Activated CD8-positive, alpha-beta memory T cell treated with anti-CD3 and anti-CD28 coated beads for 48 hours (primary cell): ENCODE measurements at regions not wholly inside any gene's neighbourhood (a gene's known extent, or its start where the extent isn't known, plus 50 kb on each side); places are given as distances from the start of the nearest gene placed in this dataset.
"Not testable (repeated sequence)": the region's sequence is repeated elsewhere in the genome, so short reads cannot be mapped to it uniquely, and the experiment has no call there.

Source experiments
- DNase-seq, 3 experiments: peaks; one replicate each; pipeline ENCODE4 v3.0.0-alpha.2; 2020; ENCODE audit warnings: low read depth in 2 of 3, low spot score in 2 of 3

DNA sequence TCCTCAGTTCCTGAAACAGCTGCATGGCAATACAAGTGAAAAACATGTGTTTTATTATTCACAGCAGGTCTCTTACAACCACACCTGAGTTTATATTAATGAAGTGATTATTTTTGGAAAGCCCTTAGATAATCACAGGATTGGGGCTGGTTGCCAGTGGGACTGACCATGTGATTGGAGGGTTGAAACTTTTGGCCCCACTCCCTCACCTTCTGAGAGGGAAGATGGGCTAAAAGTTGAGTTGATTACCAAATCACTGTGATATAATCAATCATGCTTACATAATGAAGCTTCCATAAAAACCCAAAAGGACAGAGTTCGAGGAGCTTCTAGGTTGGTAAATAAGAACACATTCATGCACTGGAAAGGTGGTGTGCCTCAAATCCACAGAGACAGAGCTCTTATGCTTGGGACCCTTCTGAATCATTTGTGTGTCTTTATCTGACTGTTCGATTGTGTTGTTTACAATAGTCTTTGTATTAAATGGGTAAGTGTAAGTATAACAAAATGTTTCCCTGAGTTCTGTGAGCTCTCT lies 393.9 kb downstream of the RPS24 start:
- DNase-seq, result no peak

- no peak for DNase-seq
Measured at GRCh38 chr10:78428579-78428978, 394.9 kb downstream of the RPS24 start.

DNA sequence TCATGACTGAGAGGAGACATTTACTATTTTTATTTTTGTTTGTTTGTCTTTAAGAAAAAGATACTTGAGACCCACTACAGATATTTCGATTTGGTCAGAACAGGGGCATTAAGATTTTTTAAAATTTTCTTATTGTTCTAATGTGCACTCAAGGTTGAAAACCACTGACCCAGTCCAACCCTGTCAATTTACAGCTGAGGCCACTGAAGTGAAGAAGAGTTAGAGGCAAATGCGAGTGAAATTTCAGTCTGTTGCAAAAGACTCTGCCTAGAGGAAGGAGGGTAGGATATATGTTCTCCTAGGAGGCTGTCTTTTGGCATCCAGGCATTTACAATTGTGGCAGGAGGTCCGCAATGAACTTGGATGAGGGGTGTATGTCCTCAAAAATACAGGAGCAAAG lies 396.3 kb downstream of the RPS24 start:
- DNase-seq, result no peak

- DNase-seq, result no peak
Measured at GRCh38 chr10:78432583-78432982, 398.9 kb downstream of the RPS24 start.

DNA sequence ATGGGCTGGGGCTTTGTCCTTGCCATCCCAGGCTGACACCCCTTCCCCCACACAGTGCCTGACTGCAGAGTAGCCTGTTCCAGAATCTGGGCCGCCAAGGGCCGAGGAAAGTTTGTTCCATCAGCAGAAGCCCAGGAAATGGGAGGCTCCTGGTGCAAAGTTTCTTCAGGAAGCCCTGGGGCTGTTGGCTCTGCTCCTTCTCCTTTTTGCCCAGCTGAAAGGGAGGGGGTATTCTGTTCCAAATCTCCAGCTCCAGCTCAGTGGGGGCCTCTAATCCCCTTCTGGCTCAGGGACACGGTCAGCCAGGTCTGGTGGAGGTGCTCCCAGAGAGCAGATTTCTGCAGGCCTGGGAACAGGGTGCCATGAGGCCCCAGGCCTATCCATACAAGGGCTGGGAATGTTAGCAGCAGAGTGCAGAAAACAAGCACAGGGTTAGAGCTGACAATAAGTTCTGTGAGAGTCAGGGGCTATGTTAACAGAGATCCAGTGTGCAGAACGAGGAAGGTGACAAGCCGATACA lies 399.5 kb downstream of the RPS24 start:
- no peak for DNase-seq

GRCh38 chr10:78433766-78434535 lies 400.3 kb downstream of the RPS24 start:
- no peak for DNase-seq

DNA sequence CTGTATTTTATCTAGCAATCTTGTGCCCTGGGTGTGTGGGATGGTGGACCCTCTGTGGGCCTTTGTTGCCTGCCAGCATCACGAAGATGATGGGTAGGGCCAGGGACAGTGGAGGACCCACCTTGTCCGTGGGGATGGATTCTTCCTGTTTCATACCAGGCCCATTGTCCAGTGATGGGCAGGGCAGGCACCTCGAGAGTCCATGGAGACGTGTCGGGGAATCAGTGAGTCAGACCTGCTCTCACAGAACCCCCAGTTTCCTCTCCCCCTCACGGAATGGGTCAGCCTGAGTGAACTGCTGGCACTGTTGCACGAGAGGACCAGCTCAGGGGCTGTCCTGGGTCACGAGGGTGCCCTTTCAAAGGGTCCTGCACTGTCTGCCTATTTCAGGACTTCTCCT lies 401.2 kb downstream of the RPS24 start:
- DNase-seq, result no peak

DNA sequence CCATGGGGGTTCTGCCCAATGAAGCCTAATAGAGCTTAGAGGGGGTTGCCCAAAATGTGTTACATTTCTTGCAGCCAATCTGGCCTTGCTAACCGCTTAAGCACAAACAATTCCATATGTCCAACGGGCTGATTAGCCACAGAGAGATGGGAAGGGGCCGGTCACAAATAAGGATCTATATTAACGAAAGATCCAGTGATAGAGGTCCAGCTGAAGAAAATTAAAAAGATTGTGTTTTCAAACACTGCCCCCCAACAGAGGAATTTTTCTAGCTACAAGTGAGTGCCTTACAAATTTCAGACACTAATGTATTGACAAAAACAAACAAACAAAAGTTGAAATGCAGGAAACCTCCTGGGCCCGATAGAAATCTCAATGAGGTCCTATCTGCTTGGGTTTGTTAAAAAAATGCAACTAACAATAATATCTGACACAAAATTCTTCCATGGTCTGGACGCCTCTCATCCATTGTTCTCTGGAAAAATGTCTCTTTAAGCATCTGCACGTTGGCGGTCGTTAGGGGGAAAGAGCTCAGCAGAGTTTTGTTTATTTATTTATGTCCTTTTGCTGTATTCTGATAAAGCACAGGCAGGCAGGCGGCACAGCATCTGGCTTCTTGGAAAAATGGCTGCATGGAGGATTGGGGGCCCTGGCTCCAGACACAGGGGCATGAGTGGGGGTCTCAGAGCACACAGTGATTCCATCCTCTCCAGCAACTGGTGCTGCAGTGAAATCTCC lies 402.0 kb downstream of the RPS24 start:
- no peak for DNase-seq

- no peak for DNase-seq
Measured at GRCh38 chr10:78436222-78436573, 402.5 kb downstream of the RPS24 start.

DNA sequence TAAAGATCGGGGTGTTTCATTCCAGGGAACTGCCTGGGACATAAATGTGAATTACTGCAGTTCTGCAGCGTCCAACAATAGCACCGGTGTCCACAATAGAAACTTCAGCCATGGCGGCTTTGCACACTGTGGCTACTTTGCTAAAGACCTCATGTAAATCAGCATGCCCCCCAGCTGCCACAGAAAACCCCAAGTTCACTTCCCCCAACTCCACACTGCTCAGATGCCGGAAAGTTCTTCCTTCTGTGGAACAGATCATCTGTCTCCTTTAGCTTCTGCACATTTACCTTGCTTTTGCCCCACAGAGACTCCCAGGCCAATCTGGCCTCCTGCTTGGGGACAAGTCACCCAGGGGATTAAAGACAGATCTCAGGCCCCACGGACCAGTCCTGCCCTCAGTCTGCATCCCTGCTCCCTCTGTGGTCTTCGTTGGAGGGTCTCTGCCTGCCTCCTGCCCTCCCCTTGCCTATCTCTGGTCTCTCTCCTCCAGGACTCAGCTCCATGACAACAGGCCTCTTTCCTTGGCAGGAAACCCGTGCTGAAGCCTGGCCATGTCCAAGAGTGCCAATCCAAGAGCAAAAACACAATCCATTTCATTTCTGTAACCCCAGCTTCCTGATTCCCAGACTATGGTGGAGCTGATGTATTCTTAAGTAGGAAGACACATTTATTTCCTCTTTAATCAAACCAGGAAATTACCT lies 403.2 kb downstream of the RPS24 start:
- no peak for DNase-seq

DNA sequence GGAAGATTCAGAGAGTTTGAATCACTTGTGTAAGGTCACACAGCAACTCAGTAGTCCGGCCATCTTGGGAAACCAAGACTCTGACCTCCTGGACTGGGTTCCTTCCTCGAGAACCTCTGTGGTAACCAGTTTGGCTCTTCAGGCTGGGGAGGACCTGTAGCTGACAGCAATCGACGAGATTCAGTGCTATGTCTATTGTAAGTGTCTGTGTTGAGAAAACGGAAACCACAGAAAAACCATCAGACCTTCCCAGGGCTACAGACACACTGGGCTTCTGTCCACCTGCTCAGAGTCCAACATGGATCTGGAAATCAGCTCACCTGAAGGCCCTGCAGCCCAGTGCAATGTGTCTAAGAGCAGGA lies 403.7 kb downstream of the RPS24 start:
- DNase-seq, result no peak

- DNase-seq, result no peak
Measured at GRCh38 chr10:78437998-78438906, 404.6 kb downstream of the RPS24 start.

DNA sequence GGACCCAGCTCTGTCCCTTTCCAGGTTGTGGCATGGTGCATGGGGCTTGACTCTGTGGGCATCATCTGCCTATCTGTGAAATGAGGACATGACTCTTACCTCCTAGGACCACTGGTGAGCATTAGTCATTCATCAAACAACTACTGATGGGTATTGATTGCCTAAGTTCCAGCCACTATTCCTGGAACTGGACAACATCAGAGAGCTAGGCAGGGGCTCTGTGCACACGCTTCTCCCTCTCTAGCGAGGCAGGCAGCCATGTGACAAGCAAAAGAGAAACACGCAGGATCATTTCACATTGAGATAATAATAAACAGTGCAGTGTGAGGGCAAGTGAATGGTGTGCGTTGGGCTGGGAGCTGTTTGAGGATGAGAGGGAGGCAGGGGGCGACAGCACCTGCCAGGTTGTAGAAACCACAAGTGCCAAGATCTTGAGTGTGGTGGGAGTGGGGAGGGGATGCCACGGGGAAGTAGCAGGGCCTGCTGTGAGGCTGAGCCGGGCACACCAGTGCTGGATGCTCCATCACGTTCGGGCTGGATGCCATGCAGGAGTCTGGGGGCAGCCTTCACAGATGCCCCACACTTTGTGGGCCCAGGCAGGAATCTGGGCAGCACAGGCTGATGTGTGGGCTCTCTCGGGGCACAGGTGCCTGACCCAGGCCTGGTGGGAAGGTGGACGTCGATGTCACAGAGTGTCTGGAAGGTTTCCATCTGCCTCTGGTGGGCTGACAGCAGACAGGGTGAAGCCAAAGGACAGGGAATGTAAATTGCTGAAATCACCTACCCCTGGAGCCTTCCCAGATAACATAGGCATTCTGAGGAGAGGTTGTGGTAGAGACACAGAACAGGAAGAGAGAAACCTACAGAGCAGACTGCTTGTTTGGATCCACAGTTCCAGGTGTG lies 405.5 kb downstream of the RPS24 start:
- no peak for DNase-seq

- DNase-seq, result no peak
Measured at GRCh38 chr10:78441010-78441409, 407.3 kb downstream of the RPS24 start.

DNA sequence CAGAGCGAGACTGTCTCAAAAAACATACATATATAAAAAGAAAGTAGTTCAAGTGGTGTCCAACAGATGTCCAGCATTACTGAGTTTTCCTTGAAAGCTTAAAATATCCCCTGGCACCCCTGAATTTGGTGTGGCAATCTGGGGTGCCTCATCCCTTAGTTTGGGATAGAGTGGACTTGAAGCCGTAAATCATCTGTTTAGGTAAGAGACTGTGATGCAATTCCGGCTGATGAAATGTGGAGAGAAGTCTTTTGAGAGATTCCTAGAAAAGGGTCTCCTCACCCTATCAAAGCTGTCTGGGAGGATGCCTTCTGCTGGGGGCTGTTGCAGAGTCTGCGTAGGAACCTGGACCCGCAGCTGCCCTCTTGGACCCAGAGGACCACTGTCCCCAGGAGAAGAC lies 408.0 kb downstream of the RPS24 start:
- DNase-seq, result no peak

GRCh38 chr10:78442836-78443550 lies 409.3 kb downstream of the RPS24 start:
- no peak for DNase-seq

- no peak for DNase-seq
Measured at GRCh38 chr10:78443900-78444571, 410.4 kb downstream of the RPS24 start.

DNA sequence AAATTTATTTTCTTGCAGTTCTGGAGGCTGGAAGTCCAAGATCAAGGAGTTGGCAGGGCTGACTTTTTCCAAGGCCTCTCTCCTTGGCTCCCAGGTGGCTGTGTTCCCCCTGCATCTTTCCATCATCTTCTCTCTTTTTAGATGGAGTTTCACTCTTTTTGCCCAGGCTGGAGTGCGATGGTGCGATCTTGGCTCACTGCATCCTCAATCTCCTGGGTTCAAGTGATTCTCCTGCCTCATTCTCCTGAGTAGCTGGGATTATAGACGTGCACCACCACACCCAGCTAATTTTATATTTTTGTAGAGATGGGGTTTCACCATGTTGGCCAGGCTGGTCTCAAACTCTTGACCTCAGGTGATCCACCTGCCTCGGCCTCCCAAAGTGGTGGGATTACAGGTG lies 411.1 kb downstream of the RPS24 start:
- not testable (repeated sequence) for DNase-seq
